ENCODE measurements at regions not wholly inside any gene's neighbourhood (a gene's known extent, or its start where the extent isn't known, plus 50 kb on each side); places are given as distances from the start of the nearest gene placed in this dataset.
A peak's percentile ranks its signal among the peaks of the same experiment; 100 is the strongest.
"Not testable (repeated sequence)": the region's sequence is repeated elsewhere in the genome, so short reads cannot be mapped to it uniquely, and the experiment has no call there.

- no peak for TF ChIP-seq CTCF (IDR thresholded peaks at IDR 0.05; ENCODE audit: low read depth, low read length)
- no peak overlapping the region for H3K4me3 ChIP-seq (ENCODE audit: low read depth, low read length)
- in situ Hi-C loops (cut with HindIII; ENCODE audit: low sequenced_read_pairs), result no loop called here
- DNase-seq (ENCODE audit: low read depth, low spot score), result no peak
Measured at GRCh38 chr17:16875662-16876061, 96.3 kb downstream of the TNFRSF13B start.

GRCh38 chr17:16874216-16874615 is 97.7 kb downstream of the TNFRSF13B start:
- in situ Hi-C loops (cut with HindIII; ENCODE audit: low sequenced_read_pairs); H3K4me3 ChIP-seq (ENCODE audit: low read depth, low read length); DNase-seq (ENCODE audit: low read depth, low spot score): not testable (repeated sequence)

DNA sequence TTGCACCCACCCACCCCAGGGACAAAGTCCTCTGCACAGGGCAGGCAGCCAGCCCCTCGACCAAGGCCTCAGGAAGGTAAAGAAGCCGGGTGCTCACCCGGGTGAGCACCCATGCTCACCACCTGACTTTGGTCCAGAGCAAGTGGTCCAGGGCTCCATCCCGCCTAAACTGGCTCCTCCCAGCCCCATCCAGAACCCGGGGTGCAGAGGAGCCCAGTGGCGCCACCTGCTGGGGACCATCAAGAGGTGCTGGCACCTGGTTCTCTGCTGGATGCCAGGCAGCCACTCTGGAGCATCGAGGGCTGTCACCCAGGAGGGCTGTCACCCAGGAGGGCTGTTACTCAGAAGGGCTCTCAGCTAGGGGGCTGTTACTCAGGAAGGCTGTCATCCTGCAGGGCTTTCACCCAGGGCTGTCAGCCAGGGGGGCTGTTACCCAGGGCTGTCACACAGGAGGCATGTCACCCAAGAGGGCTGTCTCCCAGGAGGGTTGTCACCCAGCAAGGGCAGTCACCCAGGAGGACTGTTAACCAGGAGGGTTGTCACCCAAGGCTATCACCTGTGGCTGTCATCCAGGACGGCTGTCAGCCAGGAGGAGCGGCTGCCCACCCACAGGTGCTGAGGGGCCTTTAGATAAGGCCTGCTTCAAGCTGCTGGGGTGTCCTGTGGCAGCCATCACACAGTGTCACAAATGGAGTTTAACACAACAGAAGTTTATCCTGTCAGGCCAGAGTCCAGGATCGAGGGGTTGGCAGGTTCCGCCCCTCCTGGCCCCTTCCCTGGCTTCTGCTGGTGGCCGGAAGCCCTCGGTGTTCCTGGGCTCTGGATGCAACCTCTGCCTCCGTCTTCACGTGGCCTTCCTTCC is 98.5 kb downstream of the TNFRSF13B start:
- H3K4me3 ChIP-seq (ENCODE audit: low read depth, low read length), result no peak overlapping the region
- DNase-seq (ENCODE audit: low read depth, low spot score), result no peak
- TF ChIP-seq CTCF (IDR thresholded peaks at IDR 0.05; ENCODE audit: low read depth, low read length), result peak; percentile 68
- in situ Hi-C loops (cut with HindIII; ENCODE audit: low sequenced_read_pairs), result no loop called here

- TF ChIP-seq CTCF (IDR thresholded peaks at IDR 0.05; ENCODE audit: low read depth, low read length), result no peak
- in situ Hi-C loops (cut with HindIII; ENCODE audit: low sequenced_read_pairs), result no loop called here
- no peak for DNase-seq (ENCODE audit: low read depth, low spot score)
- no peak overlapping the region for H3K4me3 ChIP-seq (ENCODE audit: low read depth, low read length)
Measured at GRCh38 chr17:16872351-16873173, 99.4 kb downstream of the TNFRSF13B start.

DNA sequence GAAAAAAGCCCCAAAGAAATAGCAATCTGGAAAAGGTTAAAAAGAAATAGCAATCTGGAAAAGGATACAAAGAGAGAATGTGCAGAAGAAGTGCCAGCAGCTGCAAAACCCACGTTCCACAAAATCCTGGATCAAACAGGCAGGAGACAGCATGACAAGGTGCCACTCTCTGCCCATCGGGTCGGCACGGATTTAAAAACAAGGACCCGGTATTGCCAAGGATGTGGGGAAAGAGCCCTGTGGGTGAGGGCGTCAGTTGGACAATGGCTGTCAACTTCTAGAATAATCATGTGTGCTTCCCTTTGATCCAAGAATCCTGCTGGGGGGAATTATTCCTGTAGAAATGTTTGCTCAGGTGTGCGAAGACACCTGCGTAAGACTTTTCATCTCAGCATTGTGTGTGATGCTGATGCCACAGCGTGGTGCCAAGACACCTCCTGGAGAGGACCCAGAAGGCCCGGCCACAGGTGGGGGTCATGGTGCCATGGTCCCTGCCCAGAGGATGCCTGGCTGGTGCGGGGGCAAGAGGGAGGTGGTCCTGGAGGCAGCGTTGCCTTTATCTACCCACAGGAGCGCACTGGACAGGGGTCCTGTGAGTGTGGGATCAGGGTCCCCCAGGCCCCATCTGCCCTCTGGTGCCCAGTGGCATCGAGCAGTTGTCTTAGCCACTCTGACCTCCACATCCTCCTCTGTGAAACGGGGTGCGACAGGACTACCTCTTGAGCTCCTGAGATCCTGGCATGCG is 100.3 kb downstream of the TNFRSF13B start:
- H3K4me3 ChIP-seq (ENCODE audit: low read depth, low read length); DNase-seq (ENCODE audit: low read depth, low spot score); in situ Hi-C loops (cut with HindIII; ENCODE audit: low sequenced_read_pairs): not testable (repeated sequence)

DNA sequence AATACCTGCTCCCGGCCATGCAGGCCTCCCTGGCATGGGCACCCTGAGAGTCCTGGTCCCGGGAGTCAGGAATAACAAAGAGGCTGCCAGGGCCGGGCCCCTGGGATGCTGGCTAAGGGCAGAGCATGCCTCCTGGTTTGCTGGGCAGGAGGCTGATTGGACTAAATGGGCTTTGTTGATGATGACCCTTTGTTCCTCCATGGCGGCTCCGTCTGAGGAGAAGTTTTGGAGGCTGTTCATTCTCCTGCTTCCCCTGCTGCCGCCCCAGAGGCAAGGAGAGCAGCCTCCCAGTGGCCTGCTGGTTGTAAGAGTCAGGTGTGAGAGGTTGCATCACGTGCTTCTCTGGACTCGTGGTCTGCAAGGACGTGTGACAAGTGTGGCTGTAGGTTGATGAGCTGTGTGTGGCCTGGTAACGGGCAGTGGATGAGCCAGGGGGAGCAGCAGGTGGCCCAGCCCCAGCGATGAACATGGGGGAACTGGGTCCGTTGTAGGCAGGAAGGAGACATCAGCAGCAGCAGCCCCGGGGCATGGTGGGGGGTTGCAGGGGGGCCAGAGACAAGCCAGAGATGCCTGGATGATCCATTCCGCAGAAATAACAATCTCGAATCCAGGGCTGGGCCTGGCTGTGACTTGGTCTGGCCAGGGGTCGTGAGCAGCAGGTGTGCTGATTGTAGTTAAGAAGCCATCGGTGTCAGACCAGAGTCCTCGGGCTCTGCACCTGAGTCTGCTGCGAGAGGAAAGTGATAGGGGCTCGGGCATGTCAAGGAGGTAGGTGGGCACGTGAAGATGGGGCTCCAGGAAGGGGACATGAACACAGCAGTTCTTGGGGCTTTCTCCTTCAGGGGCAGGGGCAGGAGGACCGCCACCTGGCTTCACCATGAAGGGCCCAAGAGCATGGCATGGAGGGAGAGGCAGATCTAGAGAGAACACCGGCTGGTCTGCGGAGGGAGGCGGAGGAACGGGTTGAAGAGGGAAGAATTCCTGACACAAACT is 101.4 kb downstream of the TNFRSF13B start:
- DNase-seq (ENCODE audit: low read depth, low spot score), result no peak
- H3K4me3 ChIP-seq (ENCODE audit: low read depth, low read length), result no peak overlapping the region
- no peak for TF ChIP-seq CTCF (IDR thresholded peaks at IDR 0.05; ENCODE audit: low read depth, low read length)
- in situ Hi-C loops (cut with HindIII; ENCODE audit: low sequenced_read_pairs), result no loop called here

GRCh38 chr17:16869531-16870252 is 102.2 kb downstream of the TNFRSF13B start:
- H3K4me3 ChIP-seq (ENCODE audit: low read depth, low read length); in situ Hi-C loops (cut with HindIII; ENCODE audit: low sequenced_read_pairs); DNase-seq (ENCODE audit: low read depth, low spot score): not testable (repeated sequence)

GRCh38 chr17:16868616-16869015 is 103.3 kb downstream of the TNFRSF13B start:
- in situ Hi-C loops (cut with HindIII; ENCODE audit: low sequenced_read_pairs); H3K4me3 ChIP-seq (ENCODE audit: low read depth, low read length); DNase-seq (ENCODE audit: low read depth, low spot score): not testable (repeated sequence)

GRCh38 chr17:16867545-16867944 is 104.4 kb downstream of the TNFRSF13B start:
- H3K4me3 ChIP-seq (ENCODE audit: low read depth, low read length); DNase-seq (ENCODE audit: low read depth, low spot score); in situ Hi-C loops (cut with HindIII; ENCODE audit: low sequenced_read_pairs): not testable (repeated sequence)

- in situ Hi-C loops (cut with HindIII; ENCODE audit: low sequenced_read_pairs); DNase-seq (ENCODE audit: low read depth, low spot score); H3K4me3 ChIP-seq (ENCODE audit: low read depth, low read length): not testable (repeated sequence)
Measured at GRCh38 chr17:16866841-16867240, 105.1 kb downstream of the TNFRSF13B start.

Measured in astrocyte of the spinal cord (primary cell).